Hematopoietic multipotent progenitor cell treated with erythropoietin and hydrocortisone succinate and interleukin-3 and kit ligand, for 4 days (in vitro differentiated cells): ENCODE measurements at regions not wholly inside any gene's neighbourhood (a gene's known extent, or its start where the extent isn't known, plus 50 kb on each side); places are given as distances from the start of the nearest gene placed in this dataset.
"Not testable (repeated sequence)": the region's sequence is repeated elsewhere in the genome, so short reads cannot be mapped to it uniquely, and the experiment has no call there.

ENCODE experiments used
- DNase-seq: peaks from one replicate; pipeline ENCODE4 v3.0.0-alpha.2; 2015

GRCh38 chr6:137657351-137657911 lies 163.2 kb upstream of the OLIG3 start:
- no peak for DNase-seq

GRCh38 chr6:137658287-137658686 lies 164.1 kb upstream of the OLIG3 start:
- DNase-seq, result no peak

GRCh38 chr6:137659871-137660270 lies 165.7 kb upstream of the OLIG3 start:
- DNase-seq, result no peak

GRCh38 chr6:137660296-137660731 lies 166.1 kb upstream of the OLIG3 start:
- DNase-seq, result no peak

DNA sequence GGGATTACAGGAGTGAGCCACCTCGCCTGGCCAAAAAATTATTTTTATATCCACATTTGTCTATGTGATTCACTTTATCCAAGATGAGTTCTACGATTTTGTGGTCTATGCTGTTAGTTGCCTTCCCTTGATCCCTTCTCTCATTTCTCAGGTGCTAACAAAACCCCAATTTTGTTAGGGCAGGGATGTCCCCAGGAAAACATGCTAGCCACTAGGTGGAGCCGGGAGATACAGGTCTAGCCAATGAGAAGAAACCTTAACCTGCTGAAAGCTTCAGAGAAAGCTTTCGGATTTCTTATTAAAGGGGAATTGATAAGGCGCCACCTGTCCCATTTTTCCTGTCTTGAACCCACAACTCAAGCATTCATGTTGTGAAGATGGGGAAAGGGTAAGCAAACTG lies 167.4 kb upstream of the OLIG3 start:
- DNase-seq, result peak; percentile 60

- DNase-seq, result no peak
Observed at GRCh38 chr6:137664183-137664582, 170.0 kb upstream of the OLIG3 start.

DNA sequence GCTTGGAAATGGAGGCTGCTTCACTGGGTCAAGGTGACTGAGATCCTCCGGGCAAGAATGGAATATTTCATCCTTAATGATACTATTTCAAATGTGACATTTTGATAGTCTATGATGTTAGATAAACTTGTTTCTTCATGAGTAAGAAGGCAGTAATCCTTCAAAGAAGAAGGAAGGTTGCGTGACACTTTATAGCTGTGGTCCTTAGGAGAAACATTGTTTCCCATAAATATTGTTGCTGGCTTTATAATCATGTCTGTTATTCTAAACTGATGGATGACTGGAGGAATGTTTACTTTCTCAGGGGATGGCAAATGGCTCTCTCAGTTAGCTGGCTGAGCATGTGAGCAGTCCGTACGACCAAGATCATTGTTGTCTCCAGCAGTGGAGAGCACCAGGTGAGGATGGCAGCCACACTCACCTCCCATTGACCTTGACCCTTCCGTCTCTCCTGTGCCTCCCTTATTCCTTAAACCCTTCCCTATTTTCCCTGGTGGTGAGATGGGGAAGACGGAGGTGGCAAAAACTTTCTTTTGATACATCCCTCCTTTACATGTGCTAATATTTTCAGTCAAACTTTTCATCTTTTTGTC lies 171.2 kb upstream of the OLIG3 start:
- DNase-seq, result no peak

DNA sequence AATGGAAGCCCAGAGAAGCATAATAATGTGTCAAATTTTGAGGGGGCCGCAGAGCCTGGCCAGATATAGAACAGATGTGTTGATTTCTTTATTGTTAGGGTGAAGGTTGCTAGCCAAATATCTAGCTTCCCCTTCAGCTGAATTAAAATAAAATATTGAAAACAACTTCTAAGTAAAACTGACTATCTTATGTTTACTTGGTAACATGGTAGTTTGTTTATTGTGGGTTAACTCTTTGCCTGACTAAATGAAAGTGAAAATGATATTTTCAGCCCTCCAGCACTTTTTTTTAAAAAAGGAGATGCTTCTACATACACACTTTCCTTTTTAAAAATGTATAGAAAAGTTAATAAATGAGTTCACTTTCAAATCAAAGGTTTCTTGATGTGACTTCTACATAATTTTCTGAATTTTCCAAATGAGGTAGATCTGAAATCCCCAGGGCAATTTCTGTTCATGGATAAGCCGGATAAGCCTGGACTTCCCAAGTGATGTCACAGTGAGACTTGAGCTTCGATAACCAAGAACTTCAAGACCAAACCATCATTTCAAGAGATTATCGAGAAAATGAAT lies 172.1 kb upstream of the OLIG3 start:
- no peak for DNase-seq

GRCh38 chr6:137673603-137674002 lies 179.4 kb upstream of the OLIG3 start:
- no peak for DNase-seq

GRCh38 chr6:137676888-137677287 lies 182.7 kb upstream of the OLIG3 start:
- DNase-seq, result no peak

- peak; percentile 61 for DNase-seq
Observed at GRCh38 chr6:137677709-137678108, 183.5 kb upstream of the OLIG3 start.

GRCh38 chr6:137678451-137678850 lies 184.3 kb upstream of the OLIG3 start:
- DNase-seq, result no peak

DNA sequence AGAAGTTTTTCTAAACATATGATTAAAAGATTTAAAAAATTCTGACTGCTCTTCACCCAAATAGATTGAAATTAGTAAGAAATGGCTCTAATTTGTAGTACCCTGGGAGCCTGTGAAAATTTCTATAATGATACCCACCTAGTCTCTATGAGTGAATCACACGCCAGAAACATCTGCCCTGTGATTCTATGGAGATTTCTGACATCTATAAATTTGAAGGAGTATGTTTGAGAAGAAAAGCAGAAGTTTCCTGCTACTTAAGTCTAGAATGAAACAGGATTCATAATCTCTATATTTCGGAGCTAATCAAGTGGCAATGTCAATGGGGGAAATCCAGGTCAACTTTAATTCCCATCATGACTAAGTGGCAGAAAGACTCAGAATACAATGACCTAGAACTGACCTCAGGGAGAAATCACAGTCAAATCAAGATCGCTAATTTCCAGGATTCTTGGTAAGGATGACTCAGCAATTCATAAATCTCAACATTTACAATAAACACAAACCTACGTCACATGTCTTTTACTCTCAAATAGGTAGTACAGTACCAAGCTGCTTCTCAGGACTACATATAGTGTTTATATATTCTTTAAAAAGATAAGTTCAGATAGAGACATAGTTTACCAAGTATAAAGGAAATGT lies 186.2 kb upstream of the TNFAIP3 start:
- peak; percentile 15 for DNase-seq

- DNase-seq, result no peak
Observed at GRCh38 chr6:137681445-137682009, 185.5 kb upstream of the TNFAIP3 start.

GRCh38 chr6:137682658-137683057 lies 184.4 kb upstream of the TNFAIP3 start:
- not testable (repeated sequence) for DNase-seq

DNA sequence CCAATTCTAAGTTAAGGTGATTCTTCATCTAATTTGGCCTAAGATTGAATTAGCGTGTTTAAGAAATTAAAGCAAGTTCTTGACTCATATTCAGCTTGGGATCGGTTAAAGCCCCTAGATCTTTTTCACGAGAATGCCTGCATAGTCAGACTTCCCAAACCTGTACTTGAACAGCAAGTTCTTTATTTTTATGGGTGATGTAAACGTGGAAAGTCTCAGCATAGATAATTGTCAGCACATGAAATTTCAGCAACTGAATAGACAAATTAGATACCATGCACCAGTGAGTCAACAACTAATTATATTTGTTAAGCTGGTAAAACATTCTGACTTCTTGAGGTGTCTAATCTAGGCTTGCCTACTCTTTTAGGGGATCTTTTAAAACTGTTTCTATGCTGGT lies 183.1 kb upstream of the TNFAIP3 start:
- no peak for DNase-seq

DNA sequence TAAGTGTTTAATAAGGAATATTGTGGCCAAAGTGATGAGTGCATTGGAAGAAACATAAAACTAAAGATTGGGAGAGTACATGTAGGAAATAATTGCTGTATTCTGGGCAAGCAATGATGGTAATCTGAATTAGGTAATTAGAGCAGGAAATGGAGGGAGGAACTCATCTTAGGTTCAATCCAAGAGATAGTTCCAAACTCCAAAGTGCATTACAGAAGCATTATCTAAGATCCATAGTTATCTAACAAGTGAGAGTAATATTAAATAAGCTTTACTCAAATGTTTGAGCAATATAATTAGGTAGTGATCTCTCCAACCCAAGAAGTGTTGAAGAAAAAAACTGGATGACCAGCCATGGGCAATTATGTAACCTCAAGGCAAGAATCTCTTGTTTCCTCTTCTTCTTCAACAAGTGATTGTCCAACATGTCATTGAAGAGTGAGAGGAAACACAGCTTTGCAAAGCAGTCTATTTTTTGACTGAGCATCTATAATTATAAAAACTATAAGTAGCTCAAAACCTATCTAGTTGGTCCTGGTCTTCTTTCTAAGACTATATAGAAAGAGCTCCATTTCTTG lies 181.2 kb upstream of the TNFAIP3 start:
- DNase-seq, result no peak

DNA sequence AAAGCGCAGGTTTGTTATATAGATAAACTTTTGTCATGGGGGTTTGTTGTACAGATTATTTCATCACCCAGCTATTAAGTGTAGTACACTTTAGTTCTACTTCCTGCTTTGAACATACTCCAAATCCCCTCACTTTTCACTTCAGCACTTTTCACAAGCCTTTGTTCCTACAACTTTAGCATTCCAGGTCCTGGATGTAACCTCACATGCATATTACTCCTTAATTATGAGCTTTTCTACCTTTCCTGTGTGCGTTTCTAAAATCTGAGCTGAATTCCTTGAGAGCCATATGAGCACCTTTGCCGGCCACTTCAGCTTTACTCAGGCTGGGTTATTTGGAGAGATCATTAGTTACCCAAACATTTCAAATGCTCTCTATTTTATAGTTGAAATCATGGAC lies 179.2 kb upstream of the TNFAIP3 start:
- DNase-seq, result no peak

DNA sequence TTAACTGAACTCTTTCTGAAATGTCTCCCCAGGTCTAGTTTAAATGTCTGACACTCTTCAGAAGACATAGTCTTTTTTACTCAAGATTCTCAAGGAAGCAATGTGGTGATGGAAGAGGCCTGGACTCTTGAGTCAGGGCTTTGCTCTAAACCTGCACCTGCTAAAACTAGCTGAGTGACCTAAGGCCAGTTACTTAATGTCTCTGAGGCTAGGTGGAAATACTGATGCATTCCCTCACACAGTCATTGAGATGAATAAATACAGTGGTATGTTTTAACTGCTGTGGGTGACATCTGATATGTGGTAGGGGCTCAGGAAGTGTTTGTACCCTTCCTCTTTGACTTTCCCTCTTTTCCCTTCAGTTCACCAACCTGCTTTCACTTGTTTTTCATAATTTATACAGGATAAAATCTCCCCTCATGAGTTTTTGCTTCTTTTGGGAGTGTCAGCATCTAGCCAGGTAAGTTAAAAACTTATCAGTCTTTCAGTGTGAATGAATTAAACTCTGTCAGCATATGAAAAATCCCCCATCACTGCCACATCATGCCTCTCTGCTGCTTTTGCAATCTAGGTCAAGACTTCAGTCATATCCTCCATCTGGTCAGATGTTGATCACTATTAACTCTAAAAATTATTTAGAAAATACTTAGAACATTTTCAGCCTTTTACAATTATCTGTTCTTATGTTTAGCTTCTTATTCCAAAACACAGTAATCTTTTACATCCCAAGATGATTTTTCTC lies 178.7 kb upstream of the TNFAIP3 start:
- DNase-seq, result no peak

DNA sequence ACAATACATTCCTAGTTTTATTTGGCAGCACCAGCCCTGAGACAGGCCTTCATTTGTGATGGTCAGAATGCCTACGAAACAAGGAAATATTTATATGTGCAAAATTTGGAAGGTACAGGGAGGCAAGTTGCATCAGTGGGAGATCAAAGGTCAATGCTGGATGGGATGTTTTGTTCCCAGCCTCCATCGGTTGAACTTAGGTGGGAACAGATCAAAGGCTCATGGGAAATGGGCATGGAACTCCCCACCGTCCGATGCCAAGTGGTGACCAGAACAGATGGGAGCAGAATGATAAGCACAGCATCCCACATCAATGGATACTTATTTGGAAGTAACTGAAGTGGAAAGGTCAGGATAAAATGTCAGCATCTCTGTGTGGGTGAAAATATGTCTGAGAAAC lies 177.7 kb upstream of the TNFAIP3 start:
- no peak for DNase-seq

DNA sequence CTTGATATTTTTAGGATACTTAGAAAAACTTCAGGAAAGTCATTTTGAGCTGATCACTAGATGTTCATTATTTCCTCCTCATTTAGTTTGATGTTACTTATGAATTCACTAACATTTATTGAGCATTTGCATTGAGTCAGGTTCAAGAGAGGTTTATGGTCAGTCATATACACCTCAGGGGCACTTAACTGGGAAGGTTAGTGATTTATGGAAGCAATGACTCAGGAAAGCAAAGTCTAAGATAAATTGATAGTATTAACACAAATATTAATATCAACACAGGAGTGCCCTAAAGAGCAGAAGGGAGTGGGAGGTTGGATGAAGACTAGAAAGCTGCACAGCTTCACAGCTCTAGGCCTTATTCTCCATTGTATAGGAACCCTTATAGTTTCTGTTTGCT lies 177.0 kb upstream of the TNFAIP3 start:
- DNase-seq, result no peak

DNA sequence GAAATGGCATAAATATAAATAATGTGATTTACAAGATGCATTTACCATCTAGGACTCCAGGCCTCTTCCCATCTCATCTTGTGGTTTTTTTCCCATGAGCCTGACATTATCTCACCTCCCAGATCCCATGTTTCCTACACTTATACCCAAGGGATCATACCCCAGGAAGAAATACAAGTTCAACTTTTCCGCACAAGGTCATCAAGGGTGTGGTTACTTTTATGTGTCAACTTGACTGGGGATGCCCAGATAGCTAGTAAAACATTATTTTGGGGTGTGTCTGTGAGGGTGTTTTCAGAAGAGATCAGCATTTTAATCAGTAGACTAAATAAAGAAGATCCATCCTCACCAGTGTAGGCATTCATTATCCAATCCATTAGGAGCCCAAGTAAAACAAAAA lies 176.3 kb upstream of the TNFAIP3 start:
- no peak for DNase-seq

DNA sequence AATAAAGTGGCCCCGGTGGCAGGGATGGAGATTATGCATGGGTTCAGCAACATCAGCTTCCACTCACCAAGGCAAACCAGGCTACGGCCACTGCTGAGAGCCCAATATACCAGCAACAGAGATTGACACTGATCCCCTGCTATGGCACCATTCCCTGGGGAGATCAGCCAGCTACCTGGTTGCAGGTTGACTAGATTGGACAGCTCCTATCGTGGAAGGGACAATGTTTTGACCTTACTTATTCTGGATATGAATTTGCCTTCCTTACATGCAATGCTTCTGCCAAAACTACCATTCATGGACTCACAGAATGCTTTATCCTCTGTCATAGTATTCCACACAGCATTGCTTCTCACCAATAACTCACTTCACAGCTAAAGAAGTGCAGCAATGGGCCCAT lies 174.8 kb upstream of the TNFAIP3 start:
- no peak for DNase-seq
